GM19463 (cell line): ENCODE measurements at regions not wholly inside any gene's neighbourhood (a gene's known extent, or its start where the extent isn't known, plus 50 kb on each side); places are given as distances from the start of the nearest gene placed in this dataset.

Experiments used
- ATAC-seq: cut with Tn5 transposase; IDR thresholded peaks from one replicate; pipeline ENCODE4 v1.9.1; 2021; ENCODE audit warnings: mild to moderate bottlenecking, moderate library complexity; ENCODE audit not compliant: unreplicated experiment

GRCh38 chr2:103809941-103810441 is 1043.9 kb upstream of the POU3F3 start:
- ATAC-seq: no peak

GRCh38 chr2:103810875-103811274 is 1043.0 kb upstream of the POU3F3 start:
- ATAC-seq: no peak

GRCh38 chr2:103814016-103814415 is 1039.9 kb upstream of the POU3F3 start:
- ATAC-seq: no peak

- ATAC-seq: no peak
Measured at GRCh38 chr2:103815731-103816130, 1038.2 kb upstream of the POU3F3 start.

GRCh38 chr2:103817746-103818145 is 1036.2 kb upstream of the POU3F3 start:
- no peak for ATAC-seq

GRCh38 chr2:103818176-103818575 is 1035.7 kb upstream of the POU3F3 start:
- no peak for ATAC-seq

- ATAC-seq: no peak
Measured at GRCh38 chr2:103819599-103819998, 1034.3 kb upstream of the POU3F3 start.

GRCh38 chr2:103823847-103824246 is 1030.1 kb upstream of the POU3F3 start:
- ATAC-seq: no peak

GRCh38 chr2:103847276-103847675 is 1006.6 kb upstream of the POU3F3 start:
- no peak for ATAC-seq

GRCh38 chr2:103859238-103859637 is 994.7 kb upstream of the POU3F3 start:
- no peak for ATAC-seq

GRCh38 chr2:103860016-103860415 is 993.9 kb upstream of the POU3F3 start:
- ATAC-seq: peak; percentile 53

GRCh38 chr2:103868396-103868795 is 985.5 kb upstream of the POU3F3 start:
- no peak for ATAC-seq

GRCh38 chr2:103873716-103874351 is 980.1 kb upstream of the POU3F3 start:
- no peak for ATAC-seq

GRCh38 chr2:103875131-103875530 is 978.8 kb upstream of the POU3F3 start:
- ATAC-seq: no peak

GRCh38 chr2:103875531-103875930 is 978.4 kb upstream of the POU3F3 start:
- no peak for ATAC-seq

- no peak for ATAC-seq
Measured at GRCh38 chr2:103876611-103877010, 977.3 kb upstream of the POU3F3 start.

- ATAC-seq: no peak
Measured at GRCh38 chr2:103879101-103879500, 974.8 kb upstream of the POU3F3 start.

GRCh38 chr2:103880081-103880834 is 973.7 kb upstream of the POU3F3 start:
- ATAC-seq: no peak

- no peak for ATAC-seq
Measured at GRCh38 chr2:103887625-103888024, 966.3 kb upstream of the POU3F3 start.

GRCh38 chr2:103896182-103896581 is 957.7 kb upstream of the POU3F3 start:
- no peak for ATAC-seq

GRCh38 chr2:103898561-103898960 is 955.4 kb upstream of the POU3F3 start:
- no peak for ATAC-seq

GRCh38 chr2:103902347-103902746 is 951.6 kb upstream of the POU3F3 start:
- no peak for ATAC-seq
